AG04449 (cell line): ENCODE measurements at regions not wholly inside any gene's neighbourhood (a gene's known extent, or its start where the extent isn't known, plus 50 kb on each side); places are given as distances from the start of the nearest gene placed in this dataset.

Experiments
- CTCF ChIA-PET: fragments of 350-600 bp; formaldehyde crosslinking; extraction: SDS; loops from one replicate; lab custom pipeline; 2021; ENCODE audit warnings: antibody characterized with exemption; lab: Yijun Ruan, JAX
- POLR2A ChIA-PET: fragments of 400-600, 350-600 bp; formaldehyde crosslinking; extraction: SDS; loops from one replicate; lab custom pipeline; 2020; ENCODE audit warnings: antibody characterized with exemption, inconsistent platforms; lab: Yijun Ruan, JAX
- DNase-seq: peaks from one replicate; pipeline ENCODE4 v3.0.0-alpha.2; 2010; ENCODE audit warnings: low read depth, low spot score
- H3K4me3 ChIP-seq: 2 replicates; pipeline ENCODE4 v1.5.1; 2011; ENCODE audit warnings: low read depth, mild to moderate bottlenecking, control low read depth, low read length
- CTCF ChIP-seq: IDR thresholded peaks from one replicate; pipeline ENCODE4 v1.5.1; 2011; ENCODE audit warnings: mild to moderate bottlenecking, moderate library complexity, low read length, control low read depth, inconsistent platforms; ENCODE audit not compliant: insufficient read depth; ENCODE audit errors: missing control alignments

GRCh38 chr13:111895896-111896821 lies 170.8 kb upstream of the SOX1 start:
- no peak overlapping the region for H3K4me3 ChIP-seq
- CTCF ChIA-PET: no interaction called here
- no peak for DNase-seq
- TF ChIP-seq CTCF: no peak
- POLR2A ChIA-PET: no interaction called here

GRCh38 chr13:111897178-111897845 lies 169.6 kb upstream of the SOX1 start:
- no peak overlapping the region for H3K4me3 ChIP-seq
- ChIA-PET POLR2A (no interaction called here), CTCF (no interaction called here)
- no peak for TF ChIP-seq CTCF
- no peak for DNase-seq

GRCh38 chr13:111897846-111898215 lies 169.1 kb upstream of the SOX1 start:
- ChIA-PET POLR2A (no interaction called here), CTCF (no interaction called here)
- DNase-seq: no peak

GRCh38 chr13:111898956-111899713 lies 167.8 kb upstream of the SOX1 start:
- H3K4me3 ChIP-seq: no peak overlapping the region
- no peak for DNase-seq
- no peak for TF ChIP-seq CTCF
- ChIA-PET CTCF (no interaction called here), POLR2A (no interaction called here)

More at GRCh38 chr13:111897846-111898215, 169.1 kb upstream of the SOX1 start:
- no peak for TF ChIP-seq CTCF
- H3K4me3 ChIP-seq: no peak overlapping the region

- H3K4me3 ChIP-seq: no peak overlapping the region
- ChIA-PET POLR2A (no interaction called here), CTCF (no interaction called here)
- TF ChIP-seq CTCF: no peak
- no peak for DNase-seq
Measured at GRCh38 chr13:111899714-111900389, 167.1 kb upstream of the SOX1 start.
